ENCODE measurements at regions not wholly inside any gene's neighbourhood (a gene's known extent, or its start where the extent isn't known, plus 50 kb on each side); places are given as distances from the start of the nearest gene placed in this dataset.

DNA sequence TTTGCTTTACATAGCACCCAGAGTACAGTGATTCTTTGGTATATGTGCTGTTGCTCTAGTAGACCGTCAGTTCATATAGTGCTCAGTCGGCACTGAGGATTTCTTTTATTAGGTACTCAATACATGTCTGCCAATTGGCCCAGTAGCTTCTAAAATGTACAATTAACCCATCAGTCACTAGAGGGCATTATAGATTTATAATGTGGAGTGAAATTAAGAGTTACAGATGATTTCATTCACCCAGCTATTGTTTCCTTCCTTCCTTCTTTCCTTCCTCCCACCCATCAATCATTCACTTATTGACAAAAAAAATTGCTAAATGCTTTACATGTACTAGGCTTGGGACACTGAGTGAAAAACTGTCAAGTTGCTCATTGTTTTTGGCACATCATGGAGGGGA lies 263.6 kb upstream of the USP24 start:
- H3K9me3 ChIP-seq (ENCODE audit: control insufficient read depth, insufficient read depth, low read length): no peaks in the 10 kb centered on the region
- Mint-ChIP-seq H3K4me1 (no peaks in the 10 kb centered on the region), H3K36me3 (no peaks in the 10 kb centered on the region), H3K27ac (no peak overlapping the region), H3K9me3 (no peaks in the 10 kb centered on the region), H3K27me3 (ENCODE audit: low read depth in 2 of 2) (peaks cover 15 to 17% of the 10 kb centered on the region in 2 donors), H3K4me3 (no peak overlapping the region)
- H3K36me3 ChIP-seq (ENCODE audit: control insufficient read depth, insufficient read depth, low read length): no peaks in the 10 kb centered on the region
- no peaks in the 10 kb centered on the region for H3K4me1 ChIP-seq (ENCODE audit: control insufficient read depth, insufficient read depth, low read length)
- 40% methylated on average over 1 of the region's 2 CpGs for WGBS (ENCODE audit: insufficient coverage)
- H3K27me3 ChIP-seq (ENCODE audit: control insufficient read depth, insufficient read depth, low read length): no peaks in the 10 kb centered on the region
- H3K27ac ChIP-seq (ENCODE audit: low read length): no peak overlapping the region
- no peak overlapping the region for H3K4me3 ChIP-seq (ENCODE audit: low read length)
- ATAC-seq: no peak
- intact Hi-C loops (cut with micrococcal nuclease): no loop called here
- TF ChIP-seq, protein P1, sequence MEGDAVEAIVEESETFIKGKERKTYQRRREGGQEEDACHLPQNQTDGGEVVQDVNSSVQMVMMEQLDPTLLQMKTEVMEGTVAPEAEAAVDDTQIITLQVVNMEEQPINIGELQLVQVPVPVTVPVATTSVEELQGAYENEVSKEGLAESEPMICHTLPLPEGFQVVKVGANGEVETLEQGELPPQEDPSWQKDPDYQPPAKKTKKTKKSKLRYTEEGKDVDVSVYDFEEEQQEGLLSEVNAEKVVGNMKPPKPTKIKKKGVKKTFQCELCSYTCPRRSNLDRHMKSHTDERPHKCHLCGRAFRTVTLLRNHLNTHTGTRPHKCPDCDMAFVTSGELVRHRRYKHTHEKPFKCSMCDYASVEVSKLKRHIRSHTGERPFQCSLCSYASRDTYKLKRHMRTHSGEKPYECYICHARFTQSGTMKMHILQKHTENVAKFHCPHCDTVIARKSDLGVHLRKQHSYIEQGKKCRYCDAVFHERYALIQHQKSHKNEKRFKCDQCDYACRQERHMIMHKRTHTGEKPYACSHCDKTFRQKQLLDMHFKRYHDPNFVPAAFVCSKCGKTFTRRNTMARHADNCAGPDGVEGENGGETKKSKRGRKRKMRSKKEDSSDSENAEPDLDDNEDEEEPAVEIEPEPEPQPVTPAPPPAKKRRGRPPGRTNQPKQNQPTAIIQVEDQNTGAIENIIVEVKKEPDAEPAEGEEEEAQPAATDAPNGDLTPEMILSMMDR (IDR thresholded peaks at IDR 0.05): no peak
- no peak for DNase-seq

DNA sequence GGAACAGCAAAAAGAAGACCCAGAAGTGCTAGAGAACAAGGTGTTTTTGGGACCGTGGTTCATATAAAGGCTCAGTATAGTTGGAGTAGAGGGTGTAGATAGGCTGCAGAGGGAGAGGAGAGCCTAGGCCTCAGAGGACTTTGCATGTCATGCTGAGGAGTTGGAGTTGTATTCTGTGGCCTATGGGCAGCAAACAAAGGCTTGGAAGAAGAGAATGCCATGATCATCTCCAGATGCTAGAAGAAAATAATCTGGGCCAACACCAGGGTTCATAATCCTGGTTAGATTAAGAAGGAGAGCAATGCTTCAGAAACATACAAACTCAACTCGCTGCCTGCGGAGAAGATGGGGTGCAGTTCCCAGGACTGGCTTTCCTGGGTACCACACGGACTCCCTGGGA lies 262.8 kb upstream of the USP24 start:
- H3K36me3 ChIP-seq (ENCODE audit: control insufficient read depth, insufficient read depth, low read length): no peaks in the 10 kb centered on the region
- no peak overlapping the region for H3K27ac ChIP-seq (ENCODE audit: low read length)
- no peaks in the 10 kb centered on the region for H3K9me3 Mint-ChIP-seq
- WGBS (ENCODE audit: insufficient coverage): 96% methylated on average over 4 of the region's 4 CpGs
- no peaks in the 10 kb centered on the region for H3K4me1 Mint-ChIP-seq
- TF ChIP-seq, protein P1 (IDR thresholded peaks at IDR 0.05): no peak
- no peak for DNase-seq
- H3K27me3 ChIP-seq (ENCODE audit: control insufficient read depth, insufficient read depth, low read length): no peaks in the 10 kb centered on the region
- ATAC-seq: no peak
- H3K27me3 Mint-ChIP-seq (ENCODE audit: low read depth in 2 of 2): peaks cover 20% of the 10 kb centered on the region in 2 donors
- no peak overlapping the region for H3K4me3 Mint-ChIP-seq
- intact Hi-C loops (cut with micrococcal nuclease): no loop called here
- H3K4me1 ChIP-seq (ENCODE audit: control insufficient read depth, insufficient read depth, low read length): no peaks in the 10 kb centered on the region
- no peak overlapping the region for H3K4me3 ChIP-seq (ENCODE audit: low read length)
- H3K27ac Mint-ChIP-seq: no peak overlapping the region
- no peaks in the 10 kb centered on the region for H3K9me3 ChIP-seq (ENCODE audit: control insufficient read depth, insufficient read depth, low read length)
- H3K36me3 Mint-ChIP-seq: no peaks in the 10 kb centered on the region

DNA sequence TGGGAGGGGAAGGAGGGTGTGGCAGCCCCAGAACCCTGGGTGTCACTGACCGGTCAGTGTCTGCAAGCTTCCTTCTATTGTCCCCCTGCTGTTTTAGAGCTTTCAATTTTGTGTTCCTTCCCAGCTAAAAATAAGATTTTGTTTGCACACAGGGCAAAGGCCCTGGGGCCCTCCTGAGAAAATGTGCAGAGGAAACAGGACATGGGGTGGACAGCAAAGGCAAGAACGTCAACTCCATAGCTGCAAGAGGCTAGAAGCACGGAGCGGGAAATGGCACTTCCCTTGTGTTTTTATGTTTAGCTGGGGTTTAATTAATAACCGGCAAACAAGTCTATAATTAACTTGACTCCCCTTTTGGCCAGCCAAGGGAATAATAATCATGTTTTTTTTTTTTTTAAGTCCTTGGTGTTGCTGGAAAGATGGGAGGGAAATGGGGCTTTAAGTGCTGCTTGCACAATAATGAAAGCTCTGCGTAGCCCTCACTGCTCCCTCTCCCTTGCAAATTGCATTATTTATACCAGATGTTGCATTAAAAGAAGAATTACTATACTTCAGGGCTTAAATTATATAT lies 261.4 kb upstream of the USP24 start:
- Mint-ChIP-seq H3K27me3 (ENCODE audit: low read depth in 2 of 2) (peaks cover 22 to 29% of the 10 kb centered on the region in 2 donors), H3K9me3 (no peaks in the 10 kb centered on the region), H3K4me1 (no peaks in the 10 kb centered on the region), H3K27ac (no peak overlapping the region), H3K4me3 (no peak overlapping the region), H3K36me3 (no peaks in the 10 kb centered on the region)
- no peak for ATAC-seq
- no peak for DNase-seq
- Histone ChIP-seq H3K9me3 (ENCODE audit: control insufficient read depth, insufficient read depth, low read length) (no peaks in the 10 kb centered on the region), H3K27ac (ENCODE audit: low read length) (no peak overlapping the region), H3K27me3 (ENCODE audit: control insufficient read depth, insufficient read depth, low read length) (no peaks in the 10 kb centered on the region), H3K4me3 (ENCODE audit: low read length) (no peak overlapping the region), H3K4me1 (ENCODE audit: control insufficient read depth, insufficient read depth, low read length) (no peaks in the 10 kb centered on the region), H3K36me3 (ENCODE audit: control insufficient read depth, insufficient read depth, low read length) (no peaks in the 10 kb centered on the region)
- intact Hi-C loops (cut with micrococcal nuclease): no loop called here
- TF ChIP-seq, protein P1 (IDR thresholded peaks at IDR 0.05): no peak
- 93% methylated on average over 6 of the region's 6 CpGs for WGBS (ENCODE audit: insufficient coverage)

DNA sequence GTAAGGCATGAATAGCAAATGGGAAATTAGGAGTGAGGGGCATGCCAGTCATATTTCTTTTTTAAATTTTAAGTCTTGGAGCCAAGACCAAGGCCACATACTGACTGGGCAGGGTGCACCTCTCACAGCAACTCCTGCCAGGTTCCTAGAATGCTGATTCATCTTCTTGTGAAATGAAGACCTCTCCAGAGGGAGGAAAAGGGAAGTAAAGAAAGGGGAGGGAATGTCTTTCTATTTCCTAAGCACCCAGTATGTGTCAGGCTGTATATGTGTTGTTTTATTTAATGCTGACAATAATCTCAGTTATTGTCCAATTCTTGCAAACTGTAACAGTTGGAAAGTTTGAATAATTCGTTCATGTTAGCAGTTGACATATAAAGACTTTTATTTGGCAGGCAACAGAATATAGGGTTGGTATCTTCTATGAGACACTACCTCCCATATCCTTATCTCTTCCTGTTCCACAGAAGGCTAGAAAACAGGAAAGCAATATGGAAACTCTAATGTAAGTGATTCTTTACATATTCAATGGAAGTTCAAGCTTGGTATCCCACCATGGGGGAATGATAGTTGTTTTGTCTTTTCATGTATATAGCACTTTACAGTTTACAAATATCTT lies 259.1 kb upstream of the USP24 start:
- Mint-ChIP-seq H3K4me1 (no peaks in the 10 kb centered on the region), H3K27ac (no peak overlapping the region), H3K36me3 (no peaks in the 10 kb centered on the region), H3K9me3 (no peaks in the 10 kb centered on the region), H3K27me3 (ENCODE audit: low read depth in 2 of 2) (peaks cover 20 to 29% of the 10 kb centered on the region in 2 donors), H3K4me3 (no peak overlapping the region)
- Histone ChIP-seq H3K27ac (ENCODE audit: low read length) (no peak overlapping the region), H3K4me1 (ENCODE audit: control insufficient read depth, insufficient read depth, low read length) (no peaks in the 10 kb centered on the region), H3K36me3 (ENCODE audit: control insufficient read depth, insufficient read depth, low read length) (no peaks in the 10 kb centered on the region), H3K4me3 (ENCODE audit: low read length) (no peak overlapping the region), H3K9me3 (ENCODE audit: control insufficient read depth, insufficient read depth, low read length) (no peaks in the 10 kb centered on the region), H3K27me3 (ENCODE audit: control insufficient read depth, insufficient read depth, low read length) (no peaks in the 10 kb centered on the region)
- DNase-seq (no peak), ATAC-seq (no peak)
- intact Hi-C loops (cut with micrococcal nuclease): no loop called here
- no CpG with 5 or more reads among the region's 1 CpG for WGBS (ENCODE audit: insufficient coverage)
- TF ChIP-seq, protein P1 (IDR thresholded peaks at IDR 0.05): no peak
